ENCODE measurements at regions not wholly inside any gene's neighbourhood (a gene's known extent, or its start where the extent isn't known, plus 50 kb on each side); places are given as distances from the start of the nearest gene placed in this dataset.

GRCh38 chr3:89572261-89572660, 464.8 kb downstream of the EPHA3 start (continued):
- TF ChIP-seq CHD7 (IDR thresholded peaks at IDR 0.05; ENCODE audit: insufficient replicate concordance, low read length) (no peak), TAF7 (optimal IDR thresholded peaks at IDR 0.05; ENCODE audit: borderline replicate concordance, low read depth, low read length) (no peak), KDM5A (IDR thresholded peaks at IDR 0.05; ENCODE audit: low read length) (no peak), NRF1 (IDR thresholded peaks at IDR 0.05; ENCODE audit: low read depth, low read length) (no peak), RBBP5 (IDR thresholded peaks at IDR 0.05; ENCODE audit: borderline replicate concordance, low read depth, low read length) (no peak), JUND (IDR thresholded peaks at IDR 0.05; ENCODE audit: low read length) (no peak), CREB1 (IDR thresholded peaks at IDR 0.05) (no peak), SIN3A (conservative IDR thresholded peaks at IDR 0.05 in 1 of 2, IDR thresholded peaks at IDR 0.05 in 1 of 2; ENCODE audit: low read depth in 1 of 2, low read length in 2 of 2) (no peak), SIRT6 (IDR thresholded peaks at IDR 0.05; ENCODE audit: low read length) (no peak), EP300 (IDR thresholded peaks at IDR 0.05; ENCODE audit: borderline replicate concordance in 1 of 2, low read depth in 2 of 2, low read length in 2 of 2) (no peak), RXRA (IDR thresholded peaks at IDR 0.05; ENCODE audit: insufficient read depth, low read depth, low read length) (no peak)

Data from H1 (cell line).